Esophagus muscularis mucosa (tissue), 4 donors: ENCODE measurements at regions not wholly inside any gene's neighbourhood (a gene's known extent, or its start where the extent isn't known, plus 50 kb on each side); places are given as distances from the start of the nearest gene placed in this dataset.

ENCODE experiments used
- DNase-seq: peaks from one replicate; pipeline ENCODE4 v3.0.0-alpha.2; 2017; ENCODE audit errors: extremely low spot score
- H3K27ac ChIP-seq, 4 donors: fragments of 200-600 bp; sonication (generic); replicated peaks in 1 of 4; 1 replicate in 3 of 4; 2 replicates in 1 of 4; pipeline ENCODE4 v1.5.1; 2016 to 2019; ENCODE audit warnings: mild to moderate bottlenecking in 1 of 4
- H3K27me3 ChIP-seq, 4 donors: fragments of 200-600 bp; sonication (generic); one replicate each; pipeline versions ENCODE4 v1.5.1 to v1.6.0; 2016 to 2019
- H3K36me3 ChIP-seq, 4 donors: fragments of 200-600 bp; sonication (generic); one replicate each; pipeline ENCODE4 v1.5.1; 2016 to 2019
- H3K4me1 ChIP-seq, 4 donors: fragments of 200-600 bp; sonication (generic); one replicate each; pipeline ENCODE4 v1.5.1; 2016 to 2019
- H3K4me3 ChIP-seq, 4 donors: fragments of 200-600 bp; sonication (generic); 1 replicate in 2 of 4; 2 replicates in 2 of 4; pipeline ENCODE4 v1.5.1; 2016 to 2019; ENCODE audit warnings: mild to moderate bottlenecking in 4 of 4, moderate library complexity in 1 of 4
- H3K9me3 ChIP-seq, 4 donors: fragments of 200-600 bp; sonication (generic); 1 replicate in 3 of 4; 2 replicates in 1 of 4; pipeline ENCODE4 v1.5.1; 2016 to 2019
- CTCF ChIP-seq, 3 experiments: fragments of 200-600 bp in 2 of 3; fragments of 450-650 bp in 1 of 3; sonication (generic) in 2 of 3; IDR thresholded peaks; one replicate each; pipeline ENCODE4 v1.5.1; 2017 to 2019; ENCODE audit warnings: antibody characterized with exemption in 3 of 3, mild to moderate bottlenecking in 2 of 3, moderate library complexity in 1 of 3
- EP300 ChIP-seq: sonication (generic); formaldehyde crosslinking; IDR thresholded peaks from one replicate; pipeline ENCODE4 v1.6.1; 2017; ENCODE audit warnings: antibody characterized with exemption
- POLR2A ChIP-seq: fragments of 450-650 bp; IDR thresholded peaks from one replicate; pipeline ENCODE4 v1.6.1; 2017; ENCODE audit warnings: antibody characterized with exemption, moderate library complexity, mild to moderate bottlenecking, low read depth
- POLR2AphosphoS5 ChIP-seq, 2 donors: sonication (generic); formaldehyde crosslinking; IDR thresholded peaks; one replicate each; pipeline ENCODE4 v1.6.1; 2017; ENCODE audit warnings: antibody characterized with exemption in 2 of 2
- WGBS: methylation state at CpG from one replicate; pipeline ENCODE4 v1.1.5; 2018; 5-methylcytosine and 5-hydroxymethylcytosine counted together
- intact Hi-C: fragments of 100-400 bp; cut with DNase I; formaldehyde crosslinking; loops from one replicate; pipeline ENCODE4 v1.15.1; 2023

- intact Hi-C loops, result no loop called here
- H3K4me3 ChIP-seq, result no peak overlapping the region
- TF ChIP-seq POLR2A, result no peak
- no peak for TF ChIP-seq EP300
- no peak for TF ChIP-seq POLR2AphosphoS5 (IDR thresholded peaks at IDR 0.05)
- no peak for TF ChIP-seq CTCF (IDR thresholded peaks at IDR 0.05)
- 52% methylated on average over 22 of the region's 22 CpGs for WGBS
- peaks cover 18 to 31% (median 27%) of the 10 kb centered on the region in 4 donors for H3K4me1 ChIP-seq
- no peaks in the 10 kb centered on the region for H3K27me3 ChIP-seq
- no peaks in the 10 kb centered on the region for H3K9me3 ChIP-seq
- H3K36me3 ChIP-seq, result no peaks in the 10 kb centered on the region
- DNase-seq, result no peak
- no peak overlapping the region for H3K27ac ChIP-seq
Measured at GRCh38 chr13:26965952-26966700, 205.5 kb downstream of the USP12 start.

- DNase-seq, result no peak
- TF ChIP-seq POLR2A, result no peak
- TF ChIP-seq EP300, result no peak
- TF ChIP-seq POLR2AphosphoS5 (IDR thresholded peaks at IDR 0.05), result no peak
- no peak for TF ChIP-seq CTCF (IDR thresholded peaks at IDR 0.05)
- peaks cover 18 to 31% (median 27%) of the 10 kb centered on the region in 4 donors for H3K4me1 ChIP-seq
- WGBS, result 85% methylated on average over 16 of the region's 16 CpGs
- H3K27me3 ChIP-seq, result no peaks in the 10 kb centered on the region
- H3K9me3 ChIP-seq, result no peaks in the 10 kb centered on the region
- no peak overlapping the region for H3K27ac ChIP-seq
- no peak overlapping the region for H3K4me3 ChIP-seq
- intact Hi-C loops, result no loop called here
- H3K36me3 ChIP-seq, result no peaks in the 10 kb centered on the region
Measured at GRCh38 chr13:26964278-26965250, 204.0 kb upstream of the GPR12 start.

GRCh38 chr13:26962671-26963070 is 202.1 kb upstream of the GPR12 start:
- intact Hi-C loops, result no loop called here
- H3K36me3 ChIP-seq, result no peaks in the 10 kb centered on the region
- H3K4me1 ChIP-seq, result peaks cover 18 to 30% (median 25%) of the 10 kb centered on the region in 4 donors
- WGBS, result 83% methylated on average over 1 of the region's 2 CpGs
- H3K4me3 ChIP-seq, result no peak overlapping the region
- no peak for DNase-seq
- no peak overlapping the region for H3K27ac ChIP-seq
- TF ChIP-seq POLR2AphosphoS5 (IDR thresholded peaks at IDR 0.05) (no peak), CTCF (IDR thresholded peaks at IDR 0.05) (no peak)
- H3K27me3 ChIP-seq, result no peaks in the 10 kb centered on the region
- H3K9me3 ChIP-seq, result no peaks in the 10 kb centered on the region

GRCh38 chr13:26961890-26962615 is 201.5 kb upstream of the GPR12 start:
- no peak for DNase-seq
- WGBS, result 86% methylated on average over 16 of the region's 17 CpGs
- Histone ChIP-seq H3K9me3 (no peaks in the 10 kb centered on the region), H3K27me3 (no peaks in the 10 kb centered on the region), H3K27ac (no peak overlapping the region), H3K4me1 (peaks cover 16 to 23% (median 20%) of the 10 kb centered on the region in 4 donors), H3K36me3 (no peaks in the 10 kb centered on the region), H3K4me3 (no peak overlapping the region)
- TF ChIP-seq CTCF (IDR thresholded peaks at IDR 0.05) (no peak), POLR2A (no peak), POLR2AphosphoS5 (IDR thresholded peaks at IDR 0.05) (no peak), EP300 (no peak)
- intact Hi-C loops, result no loop called here
